BE2C (cell line): ENCODE measurements at regions not wholly inside any gene's neighbourhood (a gene's known extent, or its start where the extent isn't known, plus 50 kb on each side); places are given as distances from the start of the nearest gene placed in this dataset.

Experiments used
- DNase-seq: peaks from one replicate; pipeline ENCODE4 v3.0.0-alpha.2; 2020
- H3K27me3 ChIP-seq: fragments of 250-450 bp; sonication (Bioruptor Pico); 2 replicates; pipeline ENCODE4 v1.5.1; 2020; ENCODE audit warnings: mild to moderate bottlenecking
- H3K36me3 ChIP-seq: fragments of 250-450 bp; sonication (Bioruptor Pico); 2 replicates; pipeline ENCODE4 v1.5.1; 2020; ENCODE audit warnings: mild to moderate bottlenecking
- H3K4me1 ChIP-seq: fragments of 250-450 bp; sonication (Bioruptor Pico); 2 replicates; pipeline ENCODE4 v1.5.1; 2020
- H3K4me3 ChIP-seq: 2 replicates; pipeline ENCODE4 v1.5.1; 2011; ENCODE audit warnings: low read depth, low read length
- H3K9me3 ChIP-seq: fragments of 250-450 bp; sonication (Bioruptor Pico); 2 replicates; pipeline ENCODE4 v1.5.1; 2020
- TF ChIP-seq, protein P1 (sequence below): IDR thresholded peaks from 2 replicates; pipeline ENCODE4 v1.5.1; 2012; ENCODE audit warnings: mild to moderate bottlenecking, low read depth, low read length

DNA sequence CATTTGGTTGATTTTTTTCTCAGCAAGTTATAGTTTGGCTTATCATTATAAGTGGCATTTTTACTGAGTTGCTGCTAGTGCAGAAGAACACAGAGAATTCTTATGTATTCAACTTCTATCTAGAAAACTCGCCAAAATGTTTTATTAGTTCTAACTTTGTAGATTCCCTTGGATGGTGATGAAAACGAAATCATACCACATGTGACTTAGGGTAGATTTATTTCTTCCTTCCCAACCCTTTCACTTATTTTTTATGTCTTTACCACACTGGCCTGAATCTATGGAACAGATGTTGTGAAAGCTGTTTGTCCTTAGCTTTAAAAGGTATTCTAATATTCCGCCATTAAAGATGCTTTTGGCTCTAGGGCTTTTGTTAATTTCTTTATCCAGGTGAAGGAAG lies 503.3 kb upstream of the CFAP20DC start:
- Histone ChIP-seq H3K4me3 (no peak overlapping the region), H3K9me3 (no peaks in the 10 kb centered on the region), H3K27me3 (no peaks in the 10 kb centered on the region), H3K4me1 (no peaks in the 10 kb centered on the region; the same call in 1 of the 2 replicates), H3K36me3 (no peaks in the 10 kb centered on the region)
- TF ChIP-seq, protein P1, sequence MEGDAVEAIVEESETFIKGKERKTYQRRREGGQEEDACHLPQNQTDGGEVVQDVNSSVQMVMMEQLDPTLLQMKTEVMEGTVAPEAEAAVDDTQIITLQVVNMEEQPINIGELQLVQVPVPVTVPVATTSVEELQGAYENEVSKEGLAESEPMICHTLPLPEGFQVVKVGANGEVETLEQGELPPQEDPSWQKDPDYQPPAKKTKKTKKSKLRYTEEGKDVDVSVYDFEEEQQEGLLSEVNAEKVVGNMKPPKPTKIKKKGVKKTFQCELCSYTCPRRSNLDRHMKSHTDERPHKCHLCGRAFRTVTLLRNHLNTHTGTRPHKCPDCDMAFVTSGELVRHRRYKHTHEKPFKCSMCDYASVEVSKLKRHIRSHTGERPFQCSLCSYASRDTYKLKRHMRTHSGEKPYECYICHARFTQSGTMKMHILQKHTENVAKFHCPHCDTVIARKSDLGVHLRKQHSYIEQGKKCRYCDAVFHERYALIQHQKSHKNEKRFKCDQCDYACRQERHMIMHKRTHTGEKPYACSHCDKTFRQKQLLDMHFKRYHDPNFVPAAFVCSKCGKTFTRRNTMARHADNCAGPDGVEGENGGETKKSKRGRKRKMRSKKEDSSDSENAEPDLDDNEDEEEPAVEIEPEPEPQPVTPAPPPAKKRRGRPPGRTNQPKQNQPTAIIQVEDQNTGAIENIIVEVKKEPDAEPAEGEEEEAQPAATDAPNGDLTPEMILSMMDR: no peak
- no peak for DNase-seq

GRCh38 chr3:59551834-59552233 lies 502.0 kb upstream of the CFAP20DC start:
- TF ChIP-seq, protein P1: no peak

GRCh38 chr3:59549962-59550361 lies 500.1 kb upstream of the CFAP20DC start:
- TF ChIP-seq, protein P1: no peak
- Histone ChIP-seq H3K4me3 (no peak overlapping the region), H3K4me1 (no peaks in the 10 kb centered on the region; the same call in 1 of the 2 replicates), H3K36me3 (no peaks in the 10 kb centered on the region), H3K27me3 (no peaks in the 10 kb centered on the region), H3K9me3 (no peaks in the 10 kb centered on the region)
- DNase-seq: no peak

More at GRCh38 chr3:59551834-59552233, 502.0 kb upstream of the CFAP20DC start:
- no peak overlapping the region for H3K4me3 ChIP-seq
- DNase-seq: no peak
- H3K27me3 ChIP-seq: no peaks in the 10 kb centered on the region
- H3K9me3 ChIP-seq: no peaks in the 10 kb centered on the region
- H3K36me3 ChIP-seq: no peaks in the 10 kb centered on the region
- no peaks in the 10 kb centered on the region; the same call in 1 of the 2 replicates for H3K4me1 ChIP-seq

- TF ChIP-seq, protein P1: no peak
- Histone ChIP-seq H3K36me3 (no peaks in the 10 kb centered on the region), H3K27me3 (no peaks in the 10 kb centered on the region), H3K9me3 (no peaks in the 10 kb centered on the region), H3K4me3 (no peak overlapping the region), H3K4me1 (no peaks in the 10 kb centered on the region; the same call in 1 of the 2 replicates)
- no peak for DNase-seq
Observed at GRCh38 chr3:59547874-59548273, 498.0 kb upstream of the CFAP20DC start.

DNA sequence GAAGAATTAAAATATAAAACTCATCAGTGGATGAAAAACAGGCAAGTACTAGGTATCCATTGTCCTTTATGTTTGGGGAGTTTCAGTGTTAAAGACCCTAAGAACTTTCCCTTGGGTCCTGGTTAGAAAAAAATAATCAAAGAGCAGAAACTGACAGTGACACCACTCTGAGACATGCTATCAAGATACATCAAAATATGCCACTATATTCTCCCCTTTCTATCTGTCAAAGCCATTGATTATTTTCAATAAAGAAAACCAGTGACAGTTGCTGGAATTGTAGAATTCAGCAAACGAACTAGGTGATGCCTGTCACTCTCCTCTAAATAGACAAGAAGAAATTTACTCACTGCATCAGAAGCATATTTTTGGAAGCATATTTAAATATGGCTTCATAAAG lies 496.7 kb upstream of the CFAP20DC start:
- TF ChIP-seq, protein P1: no peak
- H3K9me3 ChIP-seq: no peaks in the 10 kb centered on the region
- H3K4me3 ChIP-seq: no peak overlapping the region
- no peaks in the 10 kb centered on the region for H3K27me3 ChIP-seq
- no peaks in the 10 kb centered on the region for H3K36me3 ChIP-seq
- no peaks in the 10 kb centered on the region; the same call in 1 of the 2 replicates for H3K4me1 ChIP-seq
- DNase-seq: no peak

DNA sequence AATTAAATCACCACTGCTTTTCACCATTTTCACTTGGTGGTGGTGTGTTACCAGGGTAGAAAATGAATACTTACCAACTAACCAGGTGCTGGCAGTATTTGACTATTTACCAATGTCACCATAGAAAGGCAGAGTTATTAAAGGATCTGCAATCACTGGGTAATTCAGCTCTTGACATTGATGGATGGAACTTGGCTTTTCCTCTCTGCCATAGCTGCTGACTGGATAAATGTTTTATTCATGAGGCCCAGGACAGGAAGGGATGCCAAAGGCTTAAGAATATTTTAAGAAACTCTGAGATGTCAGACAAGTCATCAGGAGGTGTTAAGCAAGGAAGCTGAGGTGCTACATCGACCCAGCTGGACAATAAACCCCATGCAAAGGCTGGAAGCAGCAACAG lies 495.5 kb upstream of the CFAP20DC start:
- TF ChIP-seq, protein P1: no peak
- Histone ChIP-seq H3K4me3 (no peak overlapping the region), H3K9me3 (no peaks in the 10 kb centered on the region), H3K36me3 (no peaks in the 10 kb centered on the region), H3K4me1 (no peaks in the 10 kb centered on the region), H3K27me3 (no peaks in the 10 kb centered on the region)
- DNase-seq: no peak
